GM19238 (cell line): ENCODE measurements at regions not wholly inside any gene's neighbourhood (a gene's known extent, or its start where the extent isn't known, plus 50 kb on each side); places are given as distances from the start of the nearest gene placed in this dataset.
"Not testable (repeated sequence)": the region's sequence is repeated elsewhere in the genome, so short reads cannot be mapped to it uniquely, and the experiment has no call there.

Experiments
- DNase-seq: peaks from one replicate; pipeline ENCODE4 v3.0.0; 2011; ENCODE audit warnings: low spot score; ENCODE audit not compliant: insufficient read length

- DNase-seq: peak; percentile 64
Measured at GRCh38 chr1:10867138-10867721, 70.8 kb upstream of the CASZ1 start.

DNA sequence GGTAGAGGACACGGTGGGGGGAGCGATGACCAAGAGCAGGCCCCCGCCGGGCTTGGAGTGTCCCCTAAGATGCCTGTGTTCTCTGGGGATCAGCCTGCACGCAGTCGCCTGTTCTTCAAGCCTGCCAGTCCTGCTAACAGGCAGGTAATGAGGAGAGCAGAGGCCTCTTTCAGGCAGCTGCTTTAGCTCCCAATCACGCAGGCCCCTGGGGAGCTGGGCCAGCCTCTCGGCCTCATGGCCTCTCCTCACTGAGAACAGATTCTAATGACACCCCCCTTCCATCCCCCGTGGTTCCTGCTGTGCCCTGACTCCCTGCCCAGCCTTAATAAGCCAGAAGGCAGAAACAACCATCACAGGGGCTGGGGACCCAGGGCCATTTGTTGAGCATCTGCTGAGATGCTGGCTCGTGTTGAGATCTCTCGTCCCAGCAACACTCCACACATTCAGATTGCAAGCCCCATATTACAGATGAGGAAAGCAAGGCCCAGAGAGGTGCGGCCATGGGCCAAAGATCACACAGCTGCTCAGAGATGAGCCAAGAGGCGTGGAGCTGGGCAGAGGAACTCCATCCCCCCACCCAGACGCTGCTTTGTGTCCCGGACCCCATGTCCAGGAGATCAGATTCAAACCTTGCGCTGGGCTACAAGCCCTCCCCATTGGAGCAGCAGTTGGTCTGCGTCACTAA lies 71.6 kb upstream of the CASZ1 start:
- no peak for DNase-seq

- no peak for DNase-seq
Measured at GRCh38 chr1:10868599-10868965, 72.1 kb upstream of the CASZ1 start.

DNA sequence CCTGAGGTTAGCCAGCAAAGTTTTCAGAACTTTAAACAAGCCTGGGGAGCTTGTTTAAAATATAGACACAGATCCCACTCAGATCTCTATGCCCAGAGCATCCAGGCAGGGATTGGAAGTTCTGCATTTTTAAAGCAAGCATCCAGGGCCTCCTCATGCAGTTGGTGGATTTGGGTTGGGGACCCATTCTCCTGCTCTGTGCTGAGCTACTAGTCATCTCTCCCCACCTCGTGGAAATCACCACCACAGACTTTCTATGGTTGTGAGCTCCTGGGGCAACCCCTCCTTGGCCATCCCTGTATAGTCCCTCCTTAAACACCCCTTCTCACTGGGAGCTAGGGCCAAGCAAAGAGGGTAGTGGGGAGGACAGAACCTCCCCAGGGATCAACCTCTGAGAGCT lies 73.5 kb upstream of the CASZ1 start:
- no peak for DNase-seq

GRCh38 chr1:10870493-10871096 lies 74.1 kb upstream of the CASZ1 start:
- no peak for DNase-seq

GRCh38 chr1:10873189-10873588 lies 76.7 kb upstream of the CASZ1 start:
- no peak for DNase-seq

DNA sequence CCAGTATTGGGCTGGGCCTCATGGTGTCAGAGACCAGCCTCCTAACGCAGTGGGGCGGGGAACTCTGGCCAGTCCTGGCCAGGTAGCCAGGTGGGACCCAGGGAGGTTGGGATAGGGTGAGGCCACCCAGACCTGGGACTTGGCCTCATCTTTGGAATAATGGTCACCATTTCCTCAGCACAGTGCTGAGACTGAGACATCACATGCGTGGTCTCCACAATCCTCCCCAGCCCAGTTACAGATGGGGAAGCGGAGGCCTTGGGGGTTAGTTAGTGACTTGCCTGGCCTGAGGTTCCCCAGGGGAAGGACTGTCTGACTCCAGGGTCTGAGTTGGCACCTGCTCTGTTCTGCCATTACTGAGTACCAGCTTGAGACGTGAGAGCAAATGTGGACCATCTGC lies 77.9 kb upstream of the CASZ1 start:
- DNase-seq: no peak

- no peak for DNase-seq
Measured at GRCh38 chr1:10877894-10878293, 81.4 kb upstream of the CASZ1 start.

GRCh38 chr1:10878469-10878868 lies 82.0 kb upstream of the CASZ1 start:
- DNase-seq: no peak

DNA sequence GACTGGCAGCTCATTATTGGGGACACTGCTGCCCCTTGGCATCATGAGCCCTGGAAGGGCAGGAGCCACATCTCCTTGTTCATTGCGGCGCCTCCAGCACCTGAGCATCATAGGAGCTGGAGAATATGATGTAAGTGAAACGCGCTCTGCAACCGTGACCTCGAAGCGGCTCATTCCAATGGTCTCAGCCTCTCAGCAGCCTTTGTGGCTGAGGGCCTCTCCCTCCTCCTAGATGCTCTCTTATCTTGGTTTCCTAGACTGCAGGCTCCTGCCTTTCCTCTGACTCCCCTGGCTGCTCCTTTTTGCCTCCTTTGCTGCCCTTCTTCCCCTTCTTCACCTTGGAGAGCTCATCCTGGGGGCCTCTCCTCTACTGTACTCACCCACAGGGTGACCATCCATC lies 83.6 kb upstream of the CASZ1 start:
- no peak for DNase-seq

DNA sequence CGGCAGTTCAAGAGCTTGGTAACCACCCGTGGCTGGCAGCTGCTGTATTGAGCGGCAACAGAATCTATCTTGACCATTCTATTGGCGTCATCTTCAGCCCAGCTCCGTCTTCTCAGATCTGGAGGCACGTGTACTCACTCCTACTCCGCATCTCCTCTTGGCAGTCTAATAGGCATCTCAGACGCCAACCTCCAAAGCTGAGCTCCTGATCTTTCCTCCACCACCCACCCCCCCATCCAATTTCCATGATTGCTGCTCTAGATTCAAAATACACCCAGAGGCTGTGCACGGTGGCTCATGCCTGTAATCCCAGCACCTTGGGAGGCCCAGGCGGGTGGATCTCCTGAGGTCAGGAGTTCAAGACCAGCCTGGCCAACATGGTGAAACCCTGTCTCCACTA lies 84.6 kb upstream of the CASZ1 start:
- no peak for DNase-seq

- DNase-seq: no peak
Measured at GRCh38 chr1:10882069-10882468, 85.6 kb upstream of the CASZ1 start.

GRCh38 chr1:10887032-10887431 lies 90.6 kb upstream of the CASZ1 start:
- not testable (repeated sequence) for DNase-seq

DNA sequence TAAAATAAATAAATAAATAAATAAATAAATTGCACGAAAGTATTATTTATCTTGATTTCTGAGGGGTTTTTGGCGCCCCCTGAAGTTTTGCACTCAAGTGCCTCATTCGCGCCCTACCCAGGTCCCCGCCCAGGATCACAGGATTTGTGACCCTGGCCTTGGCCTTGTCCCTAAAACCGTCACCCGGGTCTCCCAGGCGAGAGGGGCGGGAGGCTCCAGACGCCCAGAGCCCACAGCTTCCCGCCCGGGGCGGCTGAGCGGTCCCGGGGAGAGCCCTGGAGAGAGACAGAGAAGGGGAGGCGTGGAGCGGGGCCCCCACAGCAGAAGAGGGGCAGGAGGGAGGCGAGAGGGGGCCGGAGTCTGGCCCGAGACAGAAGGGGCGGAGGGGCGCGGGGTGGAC lies 91.8 kb upstream of the CASZ1 start:
- no peak for DNase-seq

- no peak for DNase-seq
Measured at GRCh38 chr1:10888791-10889649, 92.6 kb upstream of the CASZ1 start.

DNA sequence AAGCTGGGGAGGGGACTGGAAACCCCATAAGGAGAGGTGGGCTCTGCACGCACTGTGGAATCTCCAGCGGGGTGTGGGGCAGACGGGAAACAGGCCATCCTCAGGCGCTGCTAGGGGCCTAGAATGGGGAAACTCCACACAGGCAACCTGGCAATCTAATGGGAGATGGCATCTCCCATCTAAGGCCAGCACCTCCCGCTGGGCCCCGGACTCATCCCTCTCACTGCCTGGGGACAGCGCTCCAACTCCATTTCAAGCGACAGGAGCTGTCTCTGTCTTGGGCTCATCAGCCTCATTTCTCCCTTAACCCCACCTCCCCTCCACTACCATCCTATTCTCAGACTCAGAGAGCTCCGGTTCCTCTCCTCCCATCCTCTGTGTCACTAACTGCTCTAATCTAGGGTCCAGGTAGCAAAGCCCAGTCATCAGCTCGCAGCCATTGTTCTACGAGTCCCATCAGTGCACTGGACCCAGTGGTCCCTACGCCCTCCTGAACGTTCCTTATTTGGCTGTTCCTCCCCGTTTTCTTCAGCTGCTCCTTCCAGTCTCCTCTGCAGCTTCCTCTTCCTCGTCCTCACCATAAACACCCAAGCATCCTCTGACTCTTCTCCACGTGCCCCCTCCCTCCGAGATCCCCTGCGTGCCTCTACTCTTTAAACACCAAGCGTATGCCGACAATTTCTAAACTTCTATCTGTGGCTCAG lies 93.4 kb upstream of the CASZ1 start:
- no peak for DNase-seq

DNA sequence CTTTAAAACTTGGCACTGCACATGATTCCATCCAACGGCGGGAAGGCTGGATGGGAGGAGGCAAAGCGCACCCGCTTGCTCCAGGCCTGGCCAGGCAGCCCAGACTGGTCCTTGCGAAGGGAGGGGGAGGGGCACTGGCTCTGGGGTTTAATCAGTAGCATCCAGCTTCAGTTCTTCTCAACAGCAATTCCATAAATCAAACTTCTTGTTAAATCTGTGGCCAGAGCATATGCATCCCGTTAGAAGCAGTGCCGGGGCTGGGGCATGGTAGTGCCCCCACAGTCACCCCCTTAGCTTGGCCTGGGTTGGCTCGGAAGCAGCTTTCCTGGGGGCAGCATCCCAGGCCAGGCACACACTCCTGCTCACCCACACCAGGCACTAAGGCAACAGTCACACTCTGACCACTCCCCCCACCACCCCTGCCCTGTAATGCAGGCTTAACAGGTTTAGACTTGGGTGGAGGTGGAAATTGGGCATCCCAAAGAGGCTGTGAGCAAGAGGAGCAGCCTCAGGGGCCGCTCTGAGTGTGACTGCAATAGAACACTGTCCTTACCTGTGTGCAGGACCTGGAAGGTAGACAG lies 94.1 kb upstream of the CASZ1 start:
- DNase-seq: no peak

DNA sequence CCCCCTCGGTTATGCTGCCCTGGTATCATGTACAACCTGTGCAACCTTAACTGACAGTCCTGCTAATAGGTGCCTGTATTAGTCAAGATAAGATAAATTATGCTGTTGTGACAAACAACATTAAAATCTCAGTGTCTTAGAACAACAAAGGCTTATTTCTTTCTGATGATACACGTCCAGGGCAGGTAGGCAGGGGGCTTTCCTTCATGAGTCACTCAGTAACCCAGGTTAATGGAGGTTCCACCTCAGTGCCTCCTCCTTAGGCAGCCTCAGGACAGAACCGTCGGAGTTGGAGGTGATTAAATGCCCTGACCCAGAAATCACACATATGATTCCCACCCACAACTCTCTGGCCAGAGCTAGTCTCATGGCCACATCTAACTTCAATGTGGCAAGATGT lies 94.6 kb upstream of the CASZ1 start:
- DNase-seq: no peak

- no peak for DNase-seq
Measured at GRCh38 chr1:10892138-10893065, 96.0 kb upstream of the CASZ1 start.

GRCh38 chr1:10895621-10896020 lies 99.2 kb upstream of the CASZ1 start:
- no peak for DNase-seq
